Uterus (tissue), 3 donors: ENCODE measurements at regions not wholly inside any gene's neighbourhood (a gene's known extent, or its start where the extent isn't known, plus 50 kb on each side); places are given as distances from the start of the nearest gene placed in this dataset.
"Not testable (repeated sequence)": the region's sequence is repeated elsewhere in the genome, so short reads cannot be mapped to it uniquely, and the experiment has no call there.

Experiments used
- DNase-seq, 2 donors: peaks; one replicate each; pipeline ENCODE4 v3.0.0-alpha.2; 2019 to 2020
- H3K27ac ChIP-seq, 2 donors: fragments of 200-600 bp; sonication (generic); 1 replicate in 1 of 2; 2 replicates in 1 of 2; pipeline ENCODE4 v1.5.1; 2016 to 2018
- H3K27me3 ChIP-seq, 2 donors: fragments of 200-600 bp; sonication (generic); one replicate each; pipeline ENCODE4 v1.5.1; 2018 to 2019; ENCODE audit warnings: control low read depth in 1 of 2
- H3K36me3 ChIP-seq, 2 donors: fragments of 200-600 bp; sonication (generic); one replicate each; pipeline ENCODE4 v1.5.1; 2019; ENCODE audit warnings: control low read depth in 1 of 2
- H3K4me1 ChIP-seq, 2 donors: fragments of 200-600 bp; sonication (generic); one replicate each; pipeline ENCODE4 v1.5.1; 2018 to 2019; ENCODE audit warnings: control low read depth in 1 of 2
- H3K4me3 ChIP-seq, 2 donors: fragments of 200-600 bp; sonication (generic); 1 replicate in 1 of 2; 2 replicates in 1 of 2; pipeline ENCODE4 v1.5.1; 2018 to 2019; ENCODE audit warnings: mild to moderate bottlenecking in 1 of 2
- H3K9me3 ChIP-seq, 2 donors: fragments of 200-600 bp; sonication (generic); one replicate each; pipeline ENCODE4 v1.5.1; 2019; ENCODE audit warnings: control low read depth in 1 of 2
- CTCF ChIP-seq, 4 experiments: fragments of 200-600 bp in 2 of 4; fragments of 450-650 bp in 2 of 4; sonication (generic) in 2 of 4; IDR thresholded peaks; one replicate each; pipeline ENCODE4 v1.5.1; 2016 to 2019; ENCODE audit warnings: antibody characterized with exemption in 4 of 4, mild to moderate bottlenecking in 2 of 4, moderate library complexity in 1 of 4
- POLR2A ChIP-seq, 2 donors: fragments of 450-650 bp; IDR thresholded peaks; one replicate each; pipeline ENCODE4 v1.6.1; 2016; ENCODE audit warnings: antibody characterized with exemption in 2 of 2, mild to moderate bottlenecking in 1 of 2, moderate library complexity in 1 of 2
- intact Hi-C: fragments of 100-400 bp; cut with DNase I; formaldehyde crosslinking; loops from one replicate; pipeline ENCODE4 v1.15.1; 2023; ENCODE audit warnings: low total_unique reads
- donor health status: DM: yes; HTN: yes; CAD: no.

DNA sequence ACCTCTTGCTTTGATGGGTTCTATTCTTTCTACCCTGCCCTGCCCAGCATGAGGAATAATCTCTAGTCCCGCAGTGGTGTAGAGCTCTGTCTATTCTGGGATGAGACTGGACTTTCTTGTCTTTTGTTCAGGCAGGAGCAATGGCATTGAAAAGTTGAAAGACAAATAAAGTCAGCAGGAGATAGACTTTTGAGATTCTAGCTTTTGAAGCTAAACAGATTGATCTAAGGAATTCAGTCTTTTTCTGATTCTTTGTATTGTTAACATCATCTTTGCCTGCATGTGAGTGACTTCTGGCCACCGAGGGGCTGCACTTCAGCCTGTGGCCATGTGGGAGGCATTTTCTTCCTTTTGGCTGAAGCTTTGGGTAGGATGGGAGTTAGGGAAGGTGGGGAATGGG is 132.4 kb downstream of the MRPL57 start:
- DNase-seq, result no peak
- Histone ChIP-seq H3K4me3 (no peak overlapping the region), H3K36me3 (no peaks in the 10 kb centered on the region), H3K4me1 (no peaks in the 10 kb centered on the region), H3K27ac (no peak overlapping the region), H3K27me3 (no peaks in the 10 kb centered on the region), H3K9me3 (no peaks in the 10 kb centered on the region)
- intact Hi-C loops, result no loop called here
- TF ChIP-seq POLR2A (IDR thresholded peaks at IDR 0.05), result no peak
- no peak for TF ChIP-seq CTCF (IDR thresholded peaks at IDR 0.05)

DNA sequence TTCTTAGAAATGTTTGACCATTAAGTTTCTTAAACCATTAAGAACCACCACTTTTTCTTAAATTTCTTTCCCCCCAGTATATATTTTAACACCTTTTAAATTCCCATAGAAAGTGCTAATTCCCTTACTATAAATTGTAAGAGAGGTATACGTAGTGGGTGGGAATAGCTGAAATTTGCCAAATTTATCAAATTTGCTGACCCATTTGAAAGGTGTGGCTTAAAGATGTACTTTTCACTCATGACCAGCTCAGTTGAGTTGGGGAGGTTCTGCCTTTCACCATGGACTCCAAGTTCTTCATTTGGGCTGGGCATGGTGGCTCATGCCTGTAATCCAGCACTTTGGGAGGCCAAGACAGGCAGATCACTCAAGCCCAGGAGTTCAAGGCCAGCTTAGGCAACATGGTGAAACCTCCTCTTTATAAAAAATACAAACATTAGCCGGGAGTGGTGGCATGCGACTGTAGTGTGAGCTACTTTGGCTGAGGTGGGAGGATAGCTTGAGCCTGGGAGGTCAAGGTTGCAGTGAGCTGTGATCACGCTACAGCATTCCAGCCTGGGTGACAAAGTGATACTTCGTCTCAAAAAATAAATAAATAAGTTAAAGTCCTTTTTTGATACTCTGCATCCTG is 133.2 kb downstream of the MRPL57 start:
- H3K4me1 ChIP-seq, result no peaks in the 10 kb centered on the region
- H3K36me3 ChIP-seq, result no peaks in the 10 kb centered on the region
- DNase-seq, result no peak
- H3K27me3 ChIP-seq, result no peaks in the 10 kb centered on the region
- no peak overlapping the region for H3K4me3 ChIP-seq
- TF ChIP-seq POLR2A (IDR thresholded peaks at IDR 0.05) (no peak), CTCF (IDR thresholded peaks at IDR 0.05) (no peak)
- no peak overlapping the region for H3K27ac ChIP-seq
- intact Hi-C loops, result no loop called here
- H3K9me3 ChIP-seq, result no peaks in the 10 kb centered on the region

- Histone ChIP-seq H3K27me3 (no peaks in the 10 kb centered on the region), H3K4me1 (no peaks in the 10 kb centered on the region), H3K36me3 (no peaks in the 10 kb centered on the region), H3K4me3 (no peak overlapping the region), H3K9me3 (no peaks in the 10 kb centered on the region), H3K27ac (no peak overlapping the region)
- TF ChIP-seq POLR2A (IDR thresholded peaks at IDR 0.05) (no peak), CTCF (IDR thresholded peaks at IDR 0.05) (no peak)
- intact Hi-C loops, result no loop called here
- DNase-seq, result no peak
Measured at GRCh38 chr13:21310220-21310619, 133.8 kb downstream of the MRPL57 start.

DNA sequence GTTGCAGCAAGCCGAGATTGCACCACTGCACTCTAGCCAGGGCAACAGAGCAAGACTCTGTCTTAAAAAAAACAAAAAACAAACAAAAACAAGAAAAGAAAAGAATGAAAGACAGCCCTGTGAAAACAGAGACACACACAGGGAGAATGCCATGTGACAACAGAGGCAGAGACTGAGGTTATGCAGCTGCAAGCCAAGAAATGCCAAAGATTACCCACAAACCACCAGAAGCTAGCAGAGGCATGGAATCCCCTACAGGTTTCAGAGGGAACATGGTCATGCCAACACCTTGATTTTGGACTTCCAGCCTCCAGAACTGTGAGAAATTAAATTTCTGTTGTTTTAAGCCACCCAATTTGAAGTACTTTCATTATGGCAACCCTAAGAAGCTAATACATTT is 138.5 kb downstream of the MRPL57 start:
- H3K27me3 ChIP-seq, DNase-seq, H3K27ac ChIP-seq, H3K4me3 ChIP-seq, H3K9me3 ChIP-seq, H3K36me3 ChIP-seq, intact Hi-C loops, H3K4me1 ChIP-seq: not testable (repeated sequence)

GRCh38 chr13:21316376-21316775 is 139.9 kb downstream of the MRPL57 start:
- intact Hi-C loops, result no loop called here
- no peak for DNase-seq
- Histone ChIP-seq H3K4me1 (no peaks in the 10 kb centered on the region), H3K36me3 (no peaks in the 10 kb centered on the region), H3K4me3 (no peak overlapping the region), H3K27ac (no peak overlapping the region), H3K9me3 (no peaks in the 10 kb centered on the region), H3K27me3 (no peaks in the 10 kb centered on the region)
- no peak for TF ChIP-seq POLR2A (IDR thresholded peaks at IDR 0.05)
- TF ChIP-seq CTCF (IDR thresholded peaks at IDR 0.05), result no peak
